GM12891 (cell line): ENCODE measurements at regions not wholly inside any gene's neighbourhood (a gene's known extent, or its start where the extent isn't known, plus 50 kb on each side); places are given as distances from the start of the nearest gene placed in this dataset.

Source experiments
- PAX5 ChIP-seq: IDR thresholded peaks from 2 replicates; pipeline ENCODE4 v1.6.1; 2011; ENCODE audit warnings: low read length, moderate library complexity, mild to moderate bottlenecking; ENCODE audit not compliant: insufficient read depth, severe bottlenecking
- POLR2A ChIP-seq: IDR thresholded peaks from 2 replicates; pipeline ENCODE4 v1.6.1; 2011; ENCODE audit warnings: low read depth, low read length, control low read depth
- POLR2AphosphoS5 ChIP-seq: IDR thresholded peaks from 2 replicates; pipeline ENCODE4 v1.6.1; 2011; ENCODE audit warnings: low read depth, low read length, control low read depth
- POU2F2 ChIP-seq: IDR thresholded peaks from 2 replicates; pipeline ENCODE4 v1.6.1; 2011; ENCODE audit warnings: low read depth, mild to moderate bottlenecking, control low read depth, low read length, moderate library complexity
- SPI1 ChIP-seq: IDR thresholded peaks from 2 replicates; pipeline ENCODE4 v1.6.1; 2011; ENCODE audit warnings: low read depth, low read length, control low read depth
- TAF1 ChIP-seq: IDR thresholded peaks from 2 replicates; pipeline ENCODE4 v1.6.1; 2011; ENCODE audit warnings: low read depth, low read length, control low read depth

DNA sequence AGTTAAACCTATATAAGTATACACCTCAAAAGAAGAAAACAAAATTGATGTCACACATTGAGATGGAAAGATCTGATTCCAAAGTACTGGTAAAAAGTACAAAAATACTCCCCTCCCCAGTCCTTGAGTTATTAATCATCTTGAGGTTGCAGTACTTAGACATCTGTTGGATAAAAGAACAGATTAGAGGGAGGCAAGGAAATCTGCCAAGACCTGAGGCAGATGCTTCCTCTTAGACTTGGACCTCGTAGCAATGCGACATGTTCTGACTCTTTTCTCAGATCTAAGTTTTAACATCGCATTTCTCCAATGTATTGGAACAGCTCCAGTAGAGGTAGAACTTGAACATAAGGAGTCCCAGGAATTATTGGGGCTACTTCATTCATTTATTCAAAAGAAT lies 187.9 kb upstream of the GRIN2B start:
- TF ChIP-seq SPI1 (no peak), POLR2A (no peak), TAF1 (no peak), POU2F2 (no peak), POLR2AphosphoS5 (no peak), PAX5 (no peak)
